Islet of Langerhans (tissue), 1 donor: ENCODE measurements at regions not wholly inside any gene's neighbourhood (a gene's known extent, or its start where the extent isn't known, plus 50 kb on each side); places are given as distances from the start of the nearest gene placed in this dataset.
"Not testable (repeated sequence)": the region's sequence is repeated elsewhere in the genome, so short reads cannot be mapped to it uniquely, and the experiment has no call there.

Experiments used
- FAIRE-seq: peaks from one replicate; lab custom pipeline; 2011; peaks lifted over from hg19 to GRCh38; lab: Jason Lieb, UNC

- no peak for FAIRE-seq
Measured at GRCh38 chr6:15107644-15108382, 138.1 kb upstream of the JARID2 start.

- no peak for FAIRE-seq
Measured at GRCh38 chr6:15108383-15108715, 137.5 kb upstream of the JARID2 start.

- no peak for FAIRE-seq
Measured at GRCh38 chr6:15109338-15110090, 136.4 kb upstream of the JARID2 start.

DNA sequence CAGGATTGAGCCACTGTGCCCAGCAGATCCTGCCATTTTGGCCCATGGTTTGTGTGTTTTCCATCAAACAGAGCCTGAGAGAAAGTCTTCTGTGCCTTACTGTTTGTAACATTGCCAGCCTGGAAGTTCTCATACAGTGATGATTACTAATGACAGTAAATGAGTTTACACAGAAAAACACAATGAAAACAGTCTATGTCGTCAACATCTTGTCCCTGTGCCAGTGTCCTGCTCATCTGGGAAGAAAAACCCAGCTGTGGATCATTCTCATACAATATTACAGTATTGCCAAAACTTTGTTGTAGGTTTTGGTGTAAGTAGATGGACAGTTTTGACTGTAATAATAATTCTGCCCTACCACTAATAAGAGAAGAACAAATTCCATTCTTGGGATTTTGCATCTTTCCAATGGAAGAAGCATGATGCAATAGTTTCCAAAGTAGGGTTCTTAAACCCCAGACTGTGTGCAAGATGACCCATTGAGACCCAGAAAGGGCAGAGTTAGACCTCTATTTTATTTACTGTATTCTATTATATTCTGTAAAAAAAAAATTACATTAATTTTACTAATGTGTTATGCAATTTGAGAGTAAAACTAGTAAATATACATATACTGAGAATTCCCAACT is 135.0 kb upstream of the JARID2 start:
- FAIRE-seq = no peak

GRCh38 chr6:15111576-15111975 is 134.3 kb upstream of the JARID2 start:
- FAIRE-seq = not testable (repeated sequence)

- FAIRE-seq = no peak
Measured at GRCh38 chr6:15113587-15113986, 132.3 kb upstream of the JARID2 start.

GRCh38 chr6:15114061-15114460 is 131.8 kb upstream of the JARID2 start:
- no peak for FAIRE-seq

GRCh38 chr6:15116889-15117288 is 129.0 kb upstream of the JARID2 start:
- no peak for FAIRE-seq

- FAIRE-seq = no peak
Measured at GRCh38 chr6:15121443-15121842, 124.4 kb upstream of the JARID2 start.

- FAIRE-seq = no peak
Measured at GRCh38 chr6:15121977-15122550, 123.8 kb upstream of the JARID2 start.

DNA sequence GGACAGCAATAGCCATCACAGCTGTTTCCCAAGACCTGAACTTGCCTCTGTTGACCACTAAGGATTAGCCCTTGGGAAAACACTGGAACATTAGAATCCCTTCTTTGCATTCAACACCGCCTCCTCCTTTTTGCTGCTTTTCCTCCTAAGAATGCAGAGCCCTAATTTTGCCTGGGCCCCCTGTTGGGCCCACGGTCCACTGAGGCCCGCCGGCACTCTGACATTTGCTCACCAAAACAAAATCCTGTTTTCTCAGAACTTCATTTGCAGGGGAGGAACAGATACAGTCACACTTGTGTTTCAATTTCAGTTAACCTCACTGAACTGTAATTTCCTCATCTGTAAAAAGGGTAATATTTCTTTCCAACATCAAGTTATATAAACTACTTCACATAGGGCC is 116.0 kb upstream of the JARID2 start:
- no peak for FAIRE-seq

GRCh38 chr6:15131234-15131633 is 114.6 kb upstream of the JARID2 start:
- FAIRE-seq = no peak

- no peak for FAIRE-seq
Measured at GRCh38 chr6:15131651-15132061, 114.2 kb upstream of the JARID2 start.

DNA sequence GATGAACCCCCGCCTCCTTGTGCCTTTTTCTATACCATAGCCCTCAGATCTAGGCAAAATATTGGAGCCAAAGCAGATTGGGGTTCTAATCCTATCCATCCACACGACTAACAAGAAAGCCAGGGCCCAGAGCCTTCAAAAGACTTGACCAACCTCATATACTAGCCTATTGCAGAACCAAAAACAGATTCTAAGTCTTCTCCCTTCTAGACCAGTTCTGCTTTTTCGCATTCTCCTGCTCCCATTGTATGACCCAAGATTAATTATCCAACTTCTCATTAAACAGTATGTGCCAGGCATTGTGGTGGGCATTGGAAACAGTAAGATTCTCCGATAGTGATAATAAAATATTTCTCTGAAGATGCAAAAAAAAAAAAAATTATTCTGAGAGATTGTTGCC is 113.7 kb upstream of the JARID2 start:
- FAIRE-seq = no peak

GRCh38 chr6:15132854-15133670 is 112.8 kb upstream of the JARID2 start:
- FAIRE-seq = no peak

- no peak for FAIRE-seq
Measured at GRCh38 chr6:15137086-15137485, 108.8 kb upstream of the JARID2 start.

DNA sequence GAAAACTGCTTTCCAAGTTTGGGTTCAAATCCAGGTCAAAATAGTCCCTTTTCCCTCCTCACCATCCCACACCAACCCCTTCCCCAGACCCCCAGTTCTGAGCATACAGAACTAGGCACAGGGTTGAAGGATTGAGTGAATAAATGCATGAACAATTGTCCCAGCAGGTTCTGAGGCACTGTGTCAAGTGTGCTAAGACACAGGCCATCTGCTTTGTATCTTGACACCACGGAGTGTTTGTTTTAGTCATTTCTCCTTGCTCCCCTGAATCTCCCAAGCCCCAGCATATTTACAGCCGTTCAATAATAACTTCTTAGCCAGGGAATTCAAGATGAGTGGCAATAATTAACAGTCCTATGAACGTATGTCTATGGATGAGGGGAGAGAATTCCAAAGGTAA is 102.8 kb upstream of the JARID2 start:
- FAIRE-seq = no peak

- FAIRE-seq = no peak
Measured at GRCh38 chr6:15143540-15143939, 102.3 kb upstream of the JARID2 start.

DNA sequence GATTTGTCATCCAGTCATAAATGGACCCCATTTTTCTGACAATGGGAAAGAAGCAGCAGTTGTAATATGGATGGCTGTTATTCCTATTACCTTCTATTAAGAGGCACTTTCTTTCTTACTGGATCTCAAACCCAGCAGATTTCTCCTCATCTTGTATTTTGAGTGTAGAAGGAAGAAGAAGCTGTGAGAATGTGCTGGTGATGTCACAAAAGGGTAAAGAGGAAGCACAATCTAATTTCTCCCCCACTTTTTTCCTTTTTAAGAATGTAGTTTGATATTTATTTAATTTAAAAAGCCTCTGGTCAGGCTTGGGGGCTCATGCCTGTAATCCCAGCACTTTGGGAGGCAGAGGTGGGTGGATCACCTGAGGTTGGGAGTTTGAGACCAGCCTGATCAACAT is 100.0 kb upstream of the JARID2 start:
- FAIRE-seq = no peak

DNA sequence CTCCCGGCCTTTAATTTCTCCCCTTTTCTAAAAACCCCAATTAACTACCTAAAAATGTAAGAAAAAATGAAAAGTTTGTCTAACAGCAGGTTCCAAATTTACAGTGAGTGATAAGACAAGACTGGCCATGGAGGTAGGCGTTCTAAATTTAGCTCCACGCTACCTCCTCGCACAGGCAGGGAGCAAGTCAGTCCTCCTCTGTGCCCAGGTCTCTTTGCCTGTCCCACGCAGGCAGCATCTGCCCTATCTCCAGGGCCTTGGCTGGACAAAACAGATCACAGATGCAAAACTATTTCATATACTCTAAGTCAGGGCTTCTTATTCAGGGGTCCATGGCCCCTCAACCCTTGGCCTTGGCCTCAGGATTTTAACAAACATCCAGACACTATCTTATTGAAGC is 98.0 kb upstream of the JARID2 start:
- no peak for FAIRE-seq

- no peak for FAIRE-seq
Measured at GRCh38 chr6:15148356-15148946, 97.4 kb upstream of the JARID2 start.

GRCh38 chr6:15150207-15150606 is 95.7 kb upstream of the JARID2 start:
- FAIRE-seq = no peak
